ENCODE measurements at regions not wholly inside any gene's neighbourhood (a gene's known extent, or its start where the extent isn't known, plus 50 kb on each side); places are given as distances from the start of the nearest gene placed in this dataset.
"Not testable (repeated sequence)": the region's sequence is repeated elsewhere in the genome, so short reads cannot be mapped to it uniquely, and the experiment has no call there.

- ATAC-seq, result no peak
Observed at GRCh38 chr6:22126910-22127309, 169.9 kb downstream of the PRL start.

GRCh38 chr6:22129751-22130150 lies 167.1 kb downstream of the PRL start:
- no peak for ATAC-seq

GRCh38 chr6:22132656-22133055 lies 164.2 kb downstream of the PRL start:
- no peak for ATAC-seq

GRCh38 chr6:22133357-22133756 lies 163.5 kb downstream of the PRL start:
- peak; percentile 83 for ATAC-seq

GRCh38 chr6:22134308-22134707 lies 162.5 kb downstream of the PRL start:
- ATAC-seq, result no peak

GRCh38 chr6:22135395-22135794 lies 161.4 kb downstream of the PRL start:
- no peak for ATAC-seq

- not testable (repeated sequence) for ATAC-seq
Observed at GRCh38 chr6:22140736-22141135, 156.1 kb downstream of the PRL start.

- ATAC-seq, result no peak
Observed at GRCh38 chr6:22141241-22141745, 155.5 kb downstream of the PRL start.

GRCh38 chr6:22142856-22143255 lies 154.0 kb downstream of the PRL start:
- no peak for ATAC-seq

GRCh38 chr6:22145376-22145775 lies 151.5 kb downstream of the PRL start:
- ATAC-seq, result no peak

- ATAC-seq, result no peak
Observed at GRCh38 chr6:22145823-22146677, 150.8 kb downstream of the PRL start.

- no peak for ATAC-seq
Observed at GRCh38 chr6:22146678-22146930, 150.2 kb downstream of the PRL start.

GRCh38 chr6:22146931-22147701 lies 149.7 kb downstream of the PRL start:
- ATAC-seq, result no peak

GRCh38 chr6:22147921-22148776 lies 148.7 kb downstream of the PRL start:
- ATAC-seq, result no peak

- no peak for ATAC-seq
Observed at GRCh38 chr6:22149096-22149495, 147.7 kb downstream of the PRL start.

GRCh38 chr6:22149501-22150367 lies 147.1 kb downstream of the PRL start:
- ATAC-seq, result no peak

- ATAC-seq, result no peak
Observed at GRCh38 chr6:22150368-22151035, 146.3 kb downstream of the PRL start.

GRCh38 chr6:22151892-22152291 lies 144.9 kb downstream of the PRL start:
- ATAC-seq, result no peak

- ATAC-seq, result no peak
Observed at GRCh38 chr6:22152841-22153240, 144.0 kb downstream of the PRL start.

GRCh38 chr6:22153384-22154158 lies 143.3 kb downstream of the PRL start:
- ATAC-seq, result no peak

GRCh38 chr6:22155551-22155950 lies 141.3 kb downstream of the PRL start:
- no peak for ATAC-seq

Data from esophagus mucosa (tissue), 1 donor.